ENCODE measurements at regions not wholly inside any gene's neighbourhood (a gene's known extent, or its start where the extent isn't known, plus 50 kb on each side); places are given as distances from the start of the nearest gene placed in this dataset.

DNA sequence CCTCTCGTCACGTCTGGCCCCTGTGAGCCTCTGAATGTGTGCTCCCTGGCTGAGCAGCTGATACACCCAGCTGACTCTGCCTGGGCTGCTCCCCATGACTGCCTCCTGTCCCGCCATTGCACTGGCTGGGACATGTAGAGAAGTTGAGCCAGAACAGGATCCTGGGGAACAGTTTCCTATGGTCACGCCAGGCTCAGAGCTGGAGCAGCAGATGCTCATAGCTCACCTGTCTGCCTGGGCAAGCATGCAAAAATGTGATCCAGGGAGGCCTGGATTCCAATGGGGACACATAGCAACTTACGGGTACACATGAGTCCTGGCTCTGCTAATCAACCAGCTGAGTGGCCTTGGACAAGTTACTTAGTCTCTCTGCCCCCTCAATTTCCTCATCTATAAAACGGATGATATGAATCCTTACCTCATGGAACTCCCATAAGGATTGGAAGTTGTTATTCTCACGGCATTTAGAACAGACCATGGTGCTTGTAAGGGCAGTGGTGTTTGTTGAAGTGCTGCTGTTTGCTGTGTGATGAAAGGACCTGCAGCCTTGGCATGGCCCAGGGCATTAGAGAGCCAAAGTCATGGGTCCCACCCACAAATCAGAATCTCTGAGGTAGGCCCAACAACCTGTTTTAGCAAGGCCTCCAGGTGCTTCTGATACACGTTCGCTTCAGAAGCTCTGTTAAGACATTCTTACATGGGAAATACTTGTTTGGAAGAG is 150.3 kb upstream of the VANGL1 start:
- DNase-seq: no peak

GRCh38 chr1:115479055-115479482 is 141.0 kb upstream of the NGF start:
- no peak for DNase-seq

- no peak for DNase-seq
Measured at GRCh38 chr1:115477071-115477470, 139.0 kb upstream of the NGF start.

- DNase-seq: no peak
Measured at GRCh38 chr1:115476616-115477015, 138.6 kb upstream of the NGF start.

DNA sequence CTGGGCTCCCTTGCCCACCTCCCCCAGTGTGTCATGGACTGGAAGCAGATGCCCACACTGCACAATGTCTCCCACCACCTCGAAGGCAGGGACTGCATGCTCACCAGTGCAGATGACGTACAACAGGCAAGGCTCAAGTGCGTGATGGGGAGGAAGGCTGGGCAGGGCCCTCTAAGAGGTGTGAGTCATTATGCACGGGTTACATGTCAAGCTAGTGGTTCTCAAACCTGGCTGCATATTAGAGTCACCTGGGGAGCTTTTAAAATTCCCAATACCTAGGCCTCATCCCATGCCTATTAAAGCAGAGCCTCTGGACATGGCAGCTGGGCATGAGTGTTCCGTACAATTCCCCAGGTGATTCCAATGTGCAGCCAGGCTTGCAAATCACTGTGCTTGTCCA is 137.9 kb upstream of the NGF start:
- no peak for DNase-seq

DNA sequence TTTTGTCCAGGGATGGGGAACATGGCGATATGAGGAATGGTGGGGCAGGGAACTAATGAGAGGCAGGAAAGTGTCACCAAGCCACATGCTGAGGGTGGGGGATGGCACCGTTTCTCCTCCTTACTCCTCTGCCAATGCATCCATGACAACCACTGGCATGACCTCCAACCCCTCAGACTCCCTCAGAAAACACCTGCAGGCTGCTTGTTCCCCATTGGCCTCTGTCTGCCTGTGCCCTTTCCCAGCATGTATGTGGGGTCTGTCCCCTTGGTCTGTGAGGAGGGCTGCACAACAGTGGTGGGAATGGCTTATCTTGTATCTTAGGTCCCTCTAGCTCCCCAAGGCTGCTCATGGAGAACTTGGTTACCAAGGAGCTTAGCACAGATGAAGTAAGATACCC is 137.2 kb upstream of the NGF start:
- no peak for DNase-seq

- DNase-seq: no peak
Measured at GRCh38 chr1:115473986-115474565, 136.0 kb upstream of the NGF start.

DNA sequence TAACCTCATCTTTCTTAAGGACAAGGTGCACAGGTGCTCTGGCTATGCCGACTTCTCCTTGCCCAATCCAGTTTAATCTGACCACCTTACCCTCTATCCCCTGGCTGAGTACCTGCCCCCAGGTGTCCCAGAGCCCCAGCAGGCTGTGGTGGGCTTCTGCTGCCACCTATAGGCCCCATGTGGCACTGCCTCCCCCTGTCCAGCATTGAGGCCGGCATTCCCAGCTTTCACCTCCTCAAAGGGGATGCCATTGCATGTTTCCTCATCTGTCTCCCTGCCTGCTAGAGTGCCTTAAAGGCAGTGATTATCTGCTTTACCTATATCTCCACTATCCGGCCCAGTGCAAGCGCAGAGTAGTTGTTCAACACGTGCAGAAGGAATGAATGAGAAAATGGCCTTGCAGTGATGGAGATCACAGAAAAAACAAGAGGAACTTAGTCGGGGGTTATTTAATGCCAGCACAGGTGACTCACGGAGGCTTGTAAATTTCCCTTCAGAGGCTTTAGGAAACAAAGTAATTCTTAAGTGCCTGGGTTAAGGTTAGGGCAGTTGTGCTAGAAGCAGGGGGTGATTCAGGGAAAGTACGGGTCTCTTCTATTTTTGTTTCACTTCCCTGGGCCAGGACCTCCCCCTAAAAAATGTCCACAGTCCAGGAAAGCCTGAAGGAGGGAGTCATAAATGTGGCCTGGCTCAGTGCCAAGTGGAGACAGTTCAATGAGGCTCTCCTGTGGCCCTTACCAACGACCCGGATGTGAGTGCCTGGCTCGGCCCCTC is 131.8 kb upstream of the NGF start:
- peak; percentile 10 for DNase-seq

GRCh38 chr1:115467790-115468189 is 129.7 kb upstream of the NGF start:
- no peak for DNase-seq

DNA sequence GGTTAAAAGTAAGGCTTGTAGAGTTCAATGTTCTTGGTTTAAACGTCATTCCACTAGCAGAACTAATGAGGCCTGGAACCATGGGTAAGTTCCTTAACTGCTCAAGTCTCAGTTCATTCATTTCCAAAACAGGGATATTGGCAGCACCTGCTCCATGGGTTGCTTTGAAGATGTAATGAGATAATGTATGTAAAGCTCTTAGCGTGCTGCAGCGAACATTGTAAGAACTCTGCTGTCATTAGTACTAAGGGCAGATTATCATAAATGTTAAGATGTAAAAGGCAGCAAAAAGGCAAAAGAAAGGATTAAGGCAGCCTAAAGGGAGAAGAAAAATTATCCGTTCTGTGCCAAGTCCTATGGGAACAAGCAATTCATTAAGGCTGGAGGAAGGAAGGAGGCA is 129.1 kb upstream of the NGF start:
- DNase-seq: no peak

- DNase-seq: no peak
Measured at GRCh38 chr1:115466433-115466832, 128.4 kb upstream of the NGF start.

GRCh38 chr1:115465802-115466363 is 127.8 kb upstream of the NGF start:
- DNase-seq: no peak

- DNase-seq: no peak
Measured at GRCh38 chr1:115463347-115463746, 125.3 kb upstream of the NGF start.

DNA sequence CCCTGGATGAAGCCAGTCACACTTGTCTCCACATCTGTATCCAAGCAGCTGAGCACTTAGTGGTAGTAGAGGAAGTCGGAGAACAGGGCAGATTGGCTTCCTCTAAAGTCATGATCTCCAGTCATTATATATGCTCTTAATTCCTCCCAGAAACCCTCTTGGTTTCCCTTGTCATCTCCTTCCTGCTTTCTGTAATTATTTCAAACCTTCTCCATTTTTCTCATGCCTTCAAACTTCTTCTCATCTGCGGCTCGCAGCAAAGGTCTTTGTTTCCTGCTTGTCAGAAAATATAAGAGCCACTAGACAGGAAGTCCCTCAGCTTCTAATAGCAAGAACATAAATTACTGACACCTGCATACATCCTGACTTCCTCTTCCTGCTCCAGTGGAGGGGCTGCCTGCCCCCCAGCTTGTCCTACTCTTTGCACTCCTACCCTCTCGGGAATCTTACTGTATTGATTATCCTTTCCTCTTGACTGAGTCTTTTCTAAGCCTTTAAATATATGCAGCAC is 124.6 kb upstream of the NGF start:
- DNase-seq: no peak

DNA sequence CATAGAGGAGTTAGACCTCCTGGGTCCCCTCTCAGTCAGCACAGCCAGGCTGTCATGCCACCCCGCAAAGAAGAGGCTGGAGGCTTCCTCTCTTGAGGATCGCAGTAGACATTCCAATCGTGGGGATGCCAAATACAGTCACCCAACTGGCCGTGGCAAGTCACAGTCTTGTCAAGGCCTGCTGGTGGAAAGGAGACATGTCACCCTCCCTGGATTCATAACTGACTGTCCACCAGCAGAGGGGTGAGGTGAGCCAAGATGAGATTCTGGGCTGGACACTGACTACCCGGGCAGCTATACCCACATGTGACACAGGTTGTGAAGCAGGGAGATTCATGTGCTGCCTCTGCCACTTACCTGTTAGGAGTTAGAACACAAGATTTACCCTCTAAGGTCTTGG is 123.5 kb upstream of the NGF start:
- no peak for DNase-seq

DNA sequence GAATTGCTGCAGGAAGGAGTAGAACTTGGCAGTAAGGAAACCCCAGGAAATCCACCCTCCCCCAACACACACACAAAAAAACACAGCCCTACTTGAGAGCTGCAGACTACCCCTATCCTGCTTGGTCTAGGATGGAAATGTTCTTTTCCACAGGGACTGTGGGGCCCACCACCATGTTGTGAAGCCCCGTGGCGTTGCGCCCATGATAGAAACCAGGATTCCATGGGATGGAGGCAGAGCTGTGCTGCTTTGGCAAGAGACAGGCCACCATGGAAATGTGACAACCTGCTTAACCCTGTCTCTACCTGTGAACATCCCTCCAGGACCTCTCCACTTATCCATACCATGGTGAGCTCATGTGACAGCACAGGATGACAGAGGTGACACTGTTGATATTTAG is 121.1 kb upstream of the NGF start:
- DNase-seq: no peak

- no peak for DNase-seq
Measured at GRCh38 chr1:115458426-115459114, 120.5 kb upstream of the NGF start.

DNA sequence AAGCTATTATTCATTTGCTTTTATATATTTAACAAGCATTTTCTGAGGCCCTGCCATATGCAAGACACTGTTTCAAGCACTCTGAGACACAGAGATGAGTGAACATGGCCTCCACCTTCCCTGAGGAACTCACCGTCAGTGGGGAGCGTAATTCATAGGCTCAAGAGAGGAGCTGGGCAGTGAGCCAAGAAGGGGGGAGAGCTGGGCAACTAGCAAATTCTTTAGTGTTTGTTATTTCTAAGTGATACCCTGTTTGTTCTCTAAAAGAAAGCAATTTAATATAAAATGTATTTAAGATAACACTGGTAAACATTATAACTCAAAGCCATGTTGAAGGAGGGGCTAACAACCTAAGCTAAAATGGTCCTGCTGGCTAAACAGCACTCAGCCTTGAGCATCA is 119.2 kb upstream of the NGF start:
- no peak for DNase-seq

DNA sequence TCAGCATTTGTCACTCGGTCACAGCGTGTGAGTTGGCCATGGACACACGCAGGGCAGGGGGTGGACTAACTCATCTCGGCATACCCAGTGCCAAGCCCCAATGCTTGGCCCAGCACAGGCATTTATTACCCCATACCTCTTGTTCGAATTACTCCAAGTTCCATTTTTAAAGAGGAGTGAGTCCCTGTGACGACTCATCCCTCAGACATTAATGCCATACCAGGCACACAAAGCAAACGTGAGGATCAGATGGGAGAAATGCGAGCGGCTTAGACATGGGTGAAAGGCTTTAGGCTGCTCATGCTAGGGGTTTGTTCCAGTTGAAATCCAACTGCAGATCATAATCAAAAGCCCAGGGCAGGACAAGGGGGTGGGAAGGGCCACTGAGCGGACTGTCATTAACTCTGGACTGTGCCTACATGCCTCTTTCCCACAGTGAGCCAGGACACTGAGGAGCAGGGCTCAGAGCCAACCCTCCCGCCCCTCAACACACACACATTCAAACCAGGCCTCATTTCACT is 118.5 kb upstream of the NGF start:
- DNase-seq: no peak

GRCh38 chr1:115454837-115455511 is 116.9 kb upstream of the NGF start:
- no peak for DNase-seq

- DNase-seq: no peak
Measured at GRCh38 chr1:115453666-115454065, 115.6 kb upstream of the NGF start.

Data from NK-92 treated with Interleukin-12 subunit alpha and Interleukin-12 subunit beta, amount 100 ng/mL, for 24 hours (cell line).